HEK293T (cell line): ENCODE measurements at regions not wholly inside any gene's neighbourhood (a gene's known extent, or its start where the extent isn't known, plus 50 kb on each side); places are given as distances from the start of the nearest gene placed in this dataset.

Experiments used
- CTCF ChIA-PET: fragments of 350-600 bp; formaldehyde crosslinking; extraction: SDS; loops from one replicate; lab custom pipeline; 2021; ENCODE audit warnings: antibody characterized with exemption, inconsistent platforms; lab: Yijun Ruan, JAX
- POLR2A ChIA-PET: fragments of 350-600 bp; formaldehyde crosslinking; extraction: SDS; loops from one replicate; lab custom pipeline; 2020; ENCODE audit warnings: antibody characterized with exemption, inconsistent platforms; lab: Yijun Ruan, JAX
- DNase-seq: peaks from one replicate; pipeline ENCODE4 v3.0.0; 2012; ENCODE audit warnings: mixed read lengths; ENCODE audit errors: extremely low spot score
- ARNT ChIP-seq: fragments of 450-650 bp; IDR thresholded peaks from 2 replicates; pipeline ENCODE4 v1.6.1; 2017; ENCODE audit warnings: mild to moderate bottlenecking
- BHLHE40 ChIP-seq: fragments of 450-650 bp; IDR thresholded peaks from 2 replicates; pipeline ENCODE4 v1.6.1; 2016; ENCODE audit warnings: mild to moderate bottlenecking, moderate library complexity, borderline replicate concordance
- CTBP1 ChIP-seq: fragments of 450-650 bp; IDR thresholded peaks from 2 replicates; pipeline ENCODE4 v1.6.1; 2016; ENCODE audit warnings: borderline replicate concordance
- ELF4 ChIP-seq: fragments of 450-650 bp; IDR thresholded peaks from 2 replicates; pipeline ENCODE4 v1.6.1; 2017; ENCODE audit warnings: antibody characterized with exemption
- FOXA1 ChIP-seq: fragments of 450-650 bp; IDR thresholded peaks from 2 replicates; pipeline ENCODE4 v1.6.1; 2016; ENCODE audit warnings: mild to moderate bottlenecking
- FOXK2 ChIP-seq: fragments of 450-650 bp; IDR thresholded peaks from 2 replicates; pipeline ENCODE4 v1.6.1; 2016; ENCODE audit warnings: mild to moderate bottlenecking
- FOXM1 ChIP-seq: fragments of 450-650 bp; IDR thresholded peaks from 2 replicates; pipeline ENCODE4 v1.6.1; 2017; ENCODE audit warnings: mild to moderate bottlenecking, borderline replicate concordance
- HDGF ChIP-seq: fragments of 450-650 bp; IDR thresholded peaks from 2 replicates; pipeline ENCODE4 v1.6.1; 2017; ENCODE audit warnings: antibody characterized with exemption, borderline replicate concordance
- L3MBTL2 ChIP-seq: fragments of 450-650 bp; conservative IDR thresholded peaks from 2 replicates; pipeline ENCODE4 v1.6.1; 2016; ENCODE audit warnings: mild to moderate bottlenecking
- LEF1 ChIP-seq: fragments of 450-650 bp; IDR thresholded peaks from 2 replicates; pipeline ENCODE4 v1.6.1; 2017; ENCODE audit warnings: mild to moderate bottlenecking, borderline replicate concordance
- NFRKB ChIP-seq: fragments of 450-650 bp; IDR thresholded peaks from 2 replicates; pipeline ENCODE4 v1.6.1; 2016; ENCODE audit warnings: mild to moderate bottlenecking, moderate library complexity
- SP1 ChIP-seq: fragments of 450-650 bp; IDR thresholded peaks from 2 replicates; pipeline ENCODE4 v1.6.1; 2017
- SUZ12 ChIP-seq: fragments of 450-650 bp; IDR thresholded peaks from 2 replicates; pipeline ENCODE4 v1.6.1; 2016; ENCODE audit warnings: mild to moderate bottlenecking
- TARDBP ChIP-seq: fragments of 450-650 bp; IDR thresholded peaks from 2 replicates; pipeline ENCODE4 v1.6.1; 2016
- ZNF384 ChIP-seq: fragments of 450-650 bp; IDR thresholded peaks from 2 replicates; pipeline ENCODE4 v1.6.1; 2016
- TF ChIP-seq, protein P1 (sequence below): fragments of 450-650 bp; IDR thresholded peaks from 2 replicates; pipeline ENCODE4 v1.6.1; 2016

DNA sequence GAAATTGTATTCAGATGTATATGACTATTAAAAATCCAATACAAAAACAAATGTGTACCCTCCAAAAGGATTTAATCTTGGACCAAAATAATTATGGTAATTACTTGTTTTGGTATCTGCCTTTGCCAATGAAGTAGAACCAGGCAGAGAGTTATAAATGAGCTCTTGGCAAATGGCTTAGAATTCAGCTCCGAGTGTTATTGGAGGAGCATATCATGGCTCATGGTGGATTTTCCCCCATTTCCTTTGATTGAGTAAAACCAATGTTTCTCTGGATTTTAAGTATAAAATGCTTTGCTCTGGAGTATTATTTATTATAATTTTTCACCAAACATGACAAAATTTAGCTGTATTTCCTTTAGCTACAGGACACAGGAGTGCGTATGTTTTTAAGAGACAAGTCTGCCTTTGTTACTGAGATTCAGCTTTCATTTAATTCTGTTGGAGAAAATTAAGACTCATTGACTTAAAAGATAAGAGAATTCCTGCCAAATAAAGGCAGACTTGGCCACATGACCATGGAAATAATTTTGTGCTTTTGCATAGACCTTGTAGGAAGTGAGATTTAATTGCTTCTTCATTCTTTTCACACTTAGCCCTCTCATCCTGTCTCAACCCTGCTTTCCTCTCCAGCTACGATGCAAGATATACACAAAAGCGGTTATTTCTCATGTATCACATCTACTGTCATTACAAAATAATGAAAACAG is 281.0 kb upstream of the SOX11 start:
- CTCF ChIA-PET = no interaction called here
- TF ChIP-seq CTBP1 (no peak), TARDBP (no peak), LEF1 (no peak), L3MBTL2 (no peak), NFRKB (no peak), BHLHE40 (no peak), FOXM1 (no peak), FOXK2 (no peak), SP1 (no peak), ARNT (no peak)

DNA sequence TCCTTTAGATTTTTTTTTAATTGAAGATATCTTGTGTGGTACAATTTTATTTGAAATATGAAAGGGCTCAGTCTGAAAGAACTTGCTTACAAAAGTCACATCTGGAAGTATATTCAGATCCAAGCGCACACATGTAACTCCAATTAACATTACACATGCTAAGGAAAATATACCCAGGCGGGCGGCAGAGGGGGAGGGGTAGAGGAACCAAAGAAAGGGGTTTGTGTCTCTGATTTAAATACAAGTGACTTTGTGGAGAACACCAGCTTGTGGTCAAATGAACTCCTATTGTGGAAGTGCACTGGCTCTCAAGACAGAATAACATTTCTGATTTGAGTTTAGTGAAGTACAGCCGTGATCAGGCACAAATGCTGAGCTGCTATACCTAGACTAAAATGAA is 280.2 kb upstream of the SOX11 start:
- DNase-seq = no peak
- no peak for TF ChIP-seq FOXK2
- no peak for TF ChIP-seq TARDBP
- no peak for TF ChIP-seq BHLHE40
- TF ChIP-seq HDGF = no peak
- TF ChIP-seq ARNT = no peak
- TF ChIP-seq, protein P1, sequence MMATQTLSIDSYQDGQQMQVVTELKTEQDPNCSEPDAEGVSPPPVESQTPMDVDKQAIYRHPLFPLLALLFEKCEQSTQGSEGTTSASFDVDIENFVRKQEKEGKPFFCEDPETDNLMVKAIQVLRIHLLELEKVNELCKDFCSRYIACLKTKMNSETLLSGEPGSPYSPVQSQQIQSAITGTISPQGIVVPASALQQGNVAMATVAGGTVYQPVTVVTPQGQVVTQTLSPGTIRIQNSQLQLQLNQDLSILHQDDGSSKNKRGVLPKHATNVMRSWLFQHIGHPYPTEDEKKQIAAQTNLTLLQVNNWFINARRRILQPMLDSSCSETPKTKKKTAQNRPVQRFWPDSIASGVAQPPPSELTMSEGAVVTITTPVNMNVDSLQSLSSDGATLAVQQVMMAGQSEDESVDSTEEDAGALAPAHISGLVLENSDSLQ = no peak
- TF ChIP-seq FOXA1 = no peak
- TF ChIP-seq NFRKB = no peak
- POLR2A ChIA-PET = no interaction called here
- CTCF ChIA-PET = no interaction called here

More for the DNA sequence above, 281.0 kb upstream of the SOX11 start:
- DNase-seq = no peak
- POLR2A ChIA-PET = no interaction called here

DNA sequence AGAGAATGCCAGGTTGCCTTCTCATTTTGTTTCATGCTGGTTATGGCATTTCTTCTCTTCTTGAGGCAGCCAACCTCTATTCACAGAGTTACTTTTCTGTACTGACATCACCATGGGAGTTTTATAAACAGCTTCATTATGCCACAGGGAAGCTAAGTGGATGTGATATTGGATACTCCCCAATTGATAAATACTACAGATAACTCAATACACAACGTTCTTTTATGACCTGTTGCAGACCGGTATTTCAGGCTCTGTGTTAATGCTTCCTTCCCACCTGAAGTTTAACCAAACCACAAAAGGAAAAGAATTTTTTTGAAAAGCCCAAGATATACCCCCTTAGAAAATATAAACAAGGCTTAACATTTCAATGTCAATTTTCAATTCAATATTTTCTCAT is 258.3 kb upstream of the SOX11 start:
- TF ChIP-seq ARNT = no peak
- TF ChIP-seq SP1 = no peak
- TF ChIP-seq, protein P1 = no peak
- CTCF ChIA-PET = no interaction called here
- DNase-seq = no peak
- POLR2A ChIA-PET = no interaction called here

DNA sequence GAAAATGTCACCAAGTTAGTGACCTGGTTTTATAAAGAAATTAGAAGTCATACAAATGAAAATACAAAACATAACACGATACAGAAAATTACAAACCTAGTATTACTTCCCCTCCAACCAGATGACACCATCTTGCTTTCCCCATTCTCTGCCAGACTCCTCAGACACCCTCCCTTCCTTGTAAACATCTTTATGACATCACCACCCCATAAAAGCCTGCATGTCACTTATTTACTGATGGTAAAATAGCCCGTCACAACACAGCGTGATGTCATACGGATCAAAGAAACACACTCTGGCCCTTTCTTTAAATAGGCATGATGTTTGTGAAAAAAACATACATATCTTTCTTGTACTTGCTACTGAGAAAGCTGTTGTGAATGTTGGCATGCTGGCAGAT is 254.8 kb upstream of the SOX11 start:
- CTCF ChIA-PET = no interaction called here
- POLR2A ChIA-PET = no interaction called here
- no peak for DNase-seq
- TF ChIP-seq ELF4 (no peak), ZNF384 (no peak), FOXM1 (no peak), LEF1 (no peak), ARNT (no peak), CTBP1 (no peak), HDGF (no peak), L3MBTL2 (no peak), TARDBP (no peak), FOXK2 (no peak), SP1 (no peak), SUZ12 (no peak), NFRKB (no peak), FOXA1 (no peak)
- TF ChIP-seq, protein P1 = no peak

DNA sequence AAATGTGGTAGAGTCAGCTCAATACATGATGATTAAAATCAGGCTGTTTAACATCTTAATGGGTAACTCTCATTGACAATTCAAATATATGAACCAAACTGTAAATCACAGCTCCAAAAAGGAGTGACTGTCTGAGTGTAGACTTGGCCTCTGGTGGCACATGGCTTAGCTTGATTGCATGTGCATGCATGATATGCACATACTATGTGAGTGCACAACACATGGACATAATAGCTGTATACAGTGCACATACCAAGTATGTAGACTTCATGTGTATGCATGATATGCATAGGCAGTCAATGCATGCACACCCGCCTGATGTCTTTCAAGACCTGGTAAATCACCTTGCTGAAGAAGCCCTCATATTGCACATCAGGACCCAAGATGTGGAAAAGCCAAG is 252.0 kb upstream of the SOX11 start:
- POLR2A ChIA-PET = no interaction called here
- CTCF ChIA-PET = no interaction called here
- TF ChIP-seq BHLHE40 (no peak), ELF4 (no peak), SUZ12 (no peak), SP1 (no peak), FOXM1 (no peak), ZNF384 (no peak), L3MBTL2 (no peak), HDGF (no peak), TARDBP (no peak), LEF1 (no peak), ARNT (no peak)
- TF ChIP-seq, protein P1 = no peak
- DNase-seq = no peak

DNA sequence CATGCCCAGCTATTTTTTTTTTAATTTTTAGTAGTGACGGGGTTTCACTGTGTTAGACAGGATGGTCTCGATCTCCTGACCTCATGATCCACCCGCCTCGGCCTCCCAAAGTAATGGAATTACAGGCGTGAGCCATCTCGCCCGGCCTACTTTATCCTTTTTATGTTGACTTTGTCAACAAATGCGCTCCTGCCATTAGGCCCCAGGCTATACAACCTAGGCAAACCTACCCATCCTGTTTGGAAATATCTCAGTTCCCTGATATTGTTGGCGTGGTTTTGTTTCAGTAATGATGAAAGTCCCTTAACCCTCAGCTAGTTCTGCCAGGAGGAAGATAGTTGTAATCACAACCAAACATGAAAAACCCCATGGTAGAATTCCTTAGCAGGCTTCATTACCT is 249.4 kb upstream of the SOX11 start:
- DNase-seq = no peak
- ChIA-PET POLR2A (no interaction called here), CTCF (no interaction called here)
- no peak for TF ChIP-seq ZNF384
- TF ChIP-seq ELF4 = no peak
- no peak for TF ChIP-seq NFRKB
